ENCODE measurements at regions not wholly inside any gene's neighbourhood (a gene's known extent, or its start where the extent isn't known, plus 50 kb on each side); places are given as distances from the start of the nearest gene placed in this dataset.

DNA sequence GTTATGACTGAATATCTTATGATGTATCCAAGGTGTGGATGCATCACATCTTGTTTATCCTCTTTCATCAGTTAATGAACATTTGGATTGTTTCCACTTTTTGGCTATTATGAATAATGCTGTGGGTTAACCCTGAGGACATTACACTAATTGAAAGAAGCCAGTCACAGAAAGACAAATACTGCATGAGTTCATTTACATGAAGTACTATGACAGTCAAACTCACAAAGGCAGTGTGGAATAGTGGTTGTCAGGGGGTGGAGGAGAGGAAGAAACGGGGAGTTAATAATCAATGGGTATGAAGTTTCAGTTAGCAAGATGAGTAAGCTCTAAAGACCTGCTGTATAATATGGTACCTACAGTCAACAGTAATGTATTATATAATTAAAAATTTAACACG, 409.4 kb upstream of the CTNND2 start:
- no peak for FAIRE-seq

DNA sequence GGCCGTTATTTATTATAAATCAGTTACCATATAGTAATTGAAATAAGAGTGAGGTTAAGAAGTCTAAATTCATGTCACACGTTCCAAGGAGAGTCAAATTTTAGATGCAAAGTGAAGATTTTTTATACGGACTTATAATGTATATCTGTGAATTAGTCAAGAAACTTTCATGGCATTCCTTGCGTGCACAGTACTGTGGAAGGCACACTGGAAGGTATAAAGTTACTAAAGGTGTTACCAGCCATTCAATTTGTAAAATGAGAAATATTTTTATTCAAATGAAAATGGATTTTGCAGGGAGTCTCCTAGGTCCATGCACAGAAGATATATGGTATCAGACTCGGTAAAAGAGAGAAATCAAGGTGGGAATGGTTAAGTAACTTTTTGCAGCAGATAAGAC, 408.1 kb upstream of the CTNND2 start:
- 76 to 81% (median 76%) methylated on average over 5 of the region's 5 CpGs for WGBS, 3 donors
- no peak overlapping the region for H3K4me3 ChIP-seq (ENCODE audit: low read depth in 1 of 3, low read length in 3 of 3)
- DNase-seq (no peak), FAIRE-seq (no peak)
- H3K36me3 ChIP-seq (ENCODE audit: control insufficient read depth in 3 of 3, insufficient read depth in 2 of 3, low read depth in 1 of 3, low read length in 3 of 3), result no peaks in the 10 kb centered on the region
- H3K27ac ChIP-seq (ENCODE audit: low read depth in 1 of 3, low read length in 2 of 3), result no peak overlapping the region
- no peaks in the 10 kb centered on the region for H3K27me3 ChIP-seq (ENCODE audit: control insufficient read depth in 3 of 3, insufficient read depth in 3 of 3, low read length in 3 of 3)
- H3K9me3 ChIP-seq (ENCODE audit: control insufficient read depth in 2 of 2, insufficient read depth in 1 of 2, low read depth in 1 of 2, low read length in 1 of 2), result no peaks in the 10 kb centered on the region
- H3K4me1 ChIP-seq (ENCODE audit: control insufficient read depth in 3 of 3, insufficient read depth in 2 of 3, low read depth in 1 of 3, low read length in 2 of 3), result no peaks in the 10 kb centered on the region

More for the DNA sequence above, 409.4 kb upstream of the CTNND2 start:
- no peak for DNase-seq
- WGBS, 3 donors, result 73 to 85% (median 76%) methylated on average over 2 of the region's 2 CpGs
- Histone ChIP-seq H3K27ac (ENCODE audit: low read depth in 1 of 3, low read length in 2 of 3) (no peak overlapping the region), H3K4me3 (ENCODE audit: low read depth in 1 of 3, low read length in 3 of 3) (no peak overlapping the region), H3K36me3 (ENCODE audit: control insufficient read depth in 3 of 3, insufficient read depth in 2 of 3, low read depth in 1 of 3, low read length in 3 of 3) (no peaks in the 10 kb centered on the region), H3K27me3 (ENCODE audit: control insufficient read depth in 3 of 3, insufficient read depth in 3 of 3, low read length in 3 of 3) (no peaks in the 10 kb centered on the region), H3K9me3 (ENCODE audit: control insufficient read depth in 2 of 2, insufficient read depth in 1 of 2, low read depth in 1 of 2, low read length in 1 of 2) (no peaks in the 10 kb centered on the region), H3K4me1 (ENCODE audit: control insufficient read depth in 3 of 3, insufficient read depth in 2 of 3, low read depth in 1 of 3, low read length in 2 of 3) (no peaks in the 10 kb centered on the region)

DNA sequence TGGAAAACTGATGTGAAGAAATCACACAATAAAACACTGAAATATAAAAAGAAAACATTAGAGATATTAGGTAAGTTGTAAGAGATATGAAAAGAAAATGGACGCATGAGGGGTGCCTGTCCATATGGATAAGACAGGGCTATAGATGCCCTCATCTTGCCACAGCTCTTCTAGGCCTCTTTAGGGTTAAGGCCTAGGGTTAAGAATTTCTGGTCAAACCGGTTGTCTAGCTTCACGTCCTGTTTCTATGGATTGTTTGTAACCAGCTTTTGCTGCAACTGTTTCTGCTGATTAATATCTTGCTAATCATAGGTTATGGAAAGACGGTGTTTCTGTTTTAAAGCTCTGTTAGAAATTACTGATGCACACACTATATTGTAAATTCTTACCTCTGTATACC, 389.9 kb upstream of the CTNND2 start:
- Histone ChIP-seq H3K4me1 (ENCODE audit: control insufficient read depth in 3 of 3, insufficient read depth in 2 of 3, low read depth in 1 of 3, low read length in 2 of 3) (no peaks in the 10 kb centered on the region), H3K4me3 (ENCODE audit: low read depth in 1 of 3, low read length in 3 of 3) (no peak overlapping the region), H3K9me3 (ENCODE audit: control insufficient read depth in 2 of 2, insufficient read depth in 1 of 2, low read depth in 1 of 2, low read length in 1 of 2) (peaks cover 0 to 2% of the 10 kb centered on the region in 2 donors), H3K27ac (ENCODE audit: low read depth in 1 of 3, low read length in 2 of 3) (no peak overlapping the region), H3K27me3 (ENCODE audit: control insufficient read depth in 3 of 3, insufficient read depth in 3 of 3, low read length in 3 of 3) (no peaks in the 10 kb centered on the region), H3K36me3 (ENCODE audit: control insufficient read depth in 3 of 3, insufficient read depth in 2 of 3, low read depth in 1 of 3, low read length in 3 of 3) (no peaks in the 10 kb centered on the region)
- WGBS, 3 donors, result 67 to 89% (median 74%) methylated on average over 4 of the region's 4 CpGs
- FAIRE-seq, result no peak
- no peak for DNase-seq

DNA sequence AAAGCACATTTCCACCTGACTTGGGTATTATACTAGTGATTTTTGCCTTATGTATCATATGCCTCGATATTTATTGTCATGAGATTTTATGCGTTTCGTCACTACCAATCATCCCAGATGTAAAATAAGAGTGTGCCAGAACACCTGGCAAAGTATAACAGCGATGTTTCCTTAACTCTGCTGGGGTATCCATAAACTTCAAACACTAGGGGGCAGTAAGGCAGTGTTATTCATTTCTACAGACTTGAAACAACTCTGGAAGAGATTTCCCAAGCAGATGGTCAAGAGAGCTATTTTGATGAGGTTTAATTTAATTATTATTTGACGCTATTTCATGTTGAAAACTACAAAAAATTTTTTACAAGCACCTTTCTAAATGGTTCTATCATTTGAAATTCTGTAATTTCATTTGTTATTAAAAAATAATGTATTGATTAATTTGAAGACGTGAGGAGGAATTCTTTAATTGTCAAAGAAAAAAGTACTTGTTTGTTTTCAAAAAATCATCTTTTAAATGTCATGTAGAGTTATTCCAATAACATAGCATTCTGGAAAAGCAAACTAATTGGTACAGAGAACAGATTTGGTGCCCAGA, 388.5 kb upstream of the CTNND2 start:
- Histone ChIP-seq H3K4me1 (ENCODE audit: control insufficient read depth in 3 of 3, insufficient read depth in 2 of 3, low read depth in 1 of 3, low read length in 2 of 3) (no peaks in the 10 kb centered on the region), H3K27me3 (ENCODE audit: control insufficient read depth in 3 of 3, insufficient read depth in 3 of 3, low read length in 3 of 3) (no peaks in the 10 kb centered on the region), H3K9me3 (ENCODE audit: control insufficient read depth in 2 of 2, insufficient read depth in 1 of 2, low read depth in 1 of 2, low read length in 1 of 2) (no peaks in the 10 kb centered on the region), H3K36me3 (ENCODE audit: control insufficient read depth in 3 of 3, insufficient read depth in 2 of 3, low read depth in 1 of 3, low read length in 3 of 3) (no peaks in the 10 kb centered on the region), H3K4me3 (ENCODE audit: low read depth in 1 of 3, low read length in 3 of 3) (no peak overlapping the region), H3K27ac (ENCODE audit: low read depth in 1 of 3, low read length in 2 of 3) (no peak overlapping the region)
- 34 to 47% (median 43%) methylated on average over 6 of the region's 6 CpGs for WGBS, 3 donors
- DNase-seq, result peak; percentile 6 to 8
- FAIRE-seq, result no peak

DNA sequence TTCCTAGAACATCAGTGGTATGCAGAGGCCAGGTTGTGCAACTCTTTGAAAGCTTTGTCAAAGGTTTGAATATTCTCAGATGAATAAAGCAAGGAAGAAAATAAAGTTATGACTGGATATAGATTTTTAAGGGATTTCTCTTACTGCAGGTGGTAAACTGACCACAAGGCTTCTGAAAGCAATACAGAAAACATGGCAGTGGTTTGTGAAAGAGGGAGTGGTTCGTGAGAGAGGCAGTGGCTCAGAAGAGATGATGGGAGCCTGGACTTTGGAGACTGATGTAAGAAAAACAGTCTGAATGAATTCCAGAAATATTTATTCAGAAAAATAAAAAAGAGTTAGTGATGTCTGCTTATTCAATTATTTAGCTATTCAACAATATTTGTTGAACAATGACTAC, 380.4 kb upstream of the CTNND2 start:
- Histone ChIP-seq H3K27me3 (ENCODE audit: control insufficient read depth in 3 of 3, insufficient read depth in 3 of 3, low read length in 3 of 3) (no peaks in the 10 kb centered on the region), H3K27ac (ENCODE audit: low read depth in 1 of 3, low read length in 2 of 3) (no peak overlapping the region), H3K9me3 (ENCODE audit: control insufficient read depth in 2 of 2, insufficient read depth in 1 of 2, low read depth in 1 of 2, low read length in 1 of 2) (no peaks in the 10 kb centered on the region), H3K4me1 (ENCODE audit: control insufficient read depth in 3 of 3, insufficient read depth in 2 of 3, low read depth in 1 of 3, low read length in 2 of 3) (no peaks in the 10 kb centered on the region), H3K36me3 (ENCODE audit: control insufficient read depth in 3 of 3, insufficient read depth in 2 of 3, low read depth in 1 of 3, low read length in 3 of 3) (no peaks in the 10 kb centered on the region), H3K4me3 (ENCODE audit: low read depth in 1 of 3, low read length in 3 of 3) (no peak overlapping the region)
- no peak for DNase-seq
- no peak for FAIRE-seq
- 65 to 84% (median 73%) methylated on average over 1 of the region's 1 CpG for WGBS, 3 donors

DNA sequence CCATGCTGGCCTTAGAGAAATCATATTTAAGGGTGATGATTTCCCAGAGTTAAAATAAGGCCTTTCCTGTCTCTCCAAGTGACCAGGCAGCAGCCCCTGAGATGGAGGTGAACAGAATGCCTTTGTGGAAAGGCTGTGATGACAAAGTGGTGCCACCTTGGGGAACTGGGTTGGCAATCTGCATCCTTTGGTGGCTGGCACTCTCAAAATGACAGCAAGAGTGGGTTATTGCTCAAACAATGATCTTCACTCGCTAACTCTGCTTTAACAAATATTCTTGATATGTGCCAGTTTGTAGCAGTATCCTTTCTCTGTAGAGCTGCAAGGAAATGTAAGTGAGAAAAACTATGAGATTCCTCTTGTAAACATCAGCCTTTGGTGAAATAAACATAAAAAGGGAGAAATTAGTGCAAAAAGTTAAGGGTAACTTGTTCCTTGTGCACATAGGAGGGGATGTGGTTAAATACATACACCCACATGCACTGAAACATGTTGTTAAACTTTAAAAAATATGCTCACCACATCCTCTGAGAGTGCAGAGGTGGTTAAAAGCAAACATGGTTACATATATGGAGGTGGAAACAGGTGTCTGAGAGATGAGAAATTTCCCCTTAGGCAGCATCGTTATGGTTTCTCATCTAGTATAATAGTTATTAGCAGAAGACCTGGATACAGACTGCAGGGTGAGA, 373.4 kb upstream of the CTNND2 start:
- no peak for FAIRE-seq
- Histone ChIP-seq H3K4me3 (ENCODE audit: low read depth in 1 of 3, low read length in 3 of 3) (no peak overlapping the region), H3K27me3 (ENCODE audit: control insufficient read depth in 3 of 3, insufficient read depth in 3 of 3, low read length in 3 of 3) (no peaks in the 10 kb centered on the region), H3K36me3 (ENCODE audit: control insufficient read depth in 3 of 3, insufficient read depth in 2 of 3, low read depth in 1 of 3, low read length in 3 of 3) (no peaks in the 10 kb centered on the region), H3K27ac (ENCODE audit: low read depth in 1 of 3, low read length in 2 of 3) (no peak overlapping the region), H3K9me3 (ENCODE audit: control insufficient read depth in 2 of 2, insufficient read depth in 1 of 2, low read depth in 1 of 2, low read length in 1 of 2) (no peaks in the 10 kb centered on the region), H3K4me1 (ENCODE audit: control insufficient read depth in 3 of 3, insufficient read depth in 2 of 3, low read depth in 1 of 3, low read length in 2 of 3) (no peaks in the 10 kb centered on the region)
- 72 to 76% (median 74%) methylated on average over 2 of the region's 2 CpGs for WGBS, 3 donors
- no peak for DNase-seq

DNA sequence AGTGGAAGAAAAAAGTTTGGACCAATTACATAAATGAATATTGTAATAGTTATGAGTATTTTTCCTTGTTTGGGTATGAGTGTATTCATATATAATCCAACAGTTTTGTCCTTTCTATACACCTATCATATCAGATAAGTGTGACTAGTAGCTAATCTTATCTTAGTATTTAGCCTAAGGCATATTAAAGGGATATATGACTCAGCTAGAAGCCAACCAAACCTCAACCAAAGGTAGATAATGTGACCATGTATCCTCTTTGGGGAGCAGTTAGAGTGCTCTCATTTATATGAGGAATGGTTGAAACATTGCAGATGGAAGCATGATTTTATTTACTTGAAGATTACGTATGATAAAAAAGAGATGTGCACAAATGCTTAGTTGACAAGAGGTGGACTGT, 370.0 kb upstream of the CTNND2 start:
- H3K27ac ChIP-seq (ENCODE audit: low read depth in 1 of 3, low read length in 2 of 3), result no peak overlapping the region
- no peaks in the 10 kb centered on the region for H3K36me3 ChIP-seq (ENCODE audit: control insufficient read depth in 3 of 3, insufficient read depth in 2 of 3, low read depth in 1 of 3, low read length in 3 of 3)
- no peaks in the 10 kb centered on the region for H3K9me3 ChIP-seq (ENCODE audit: control insufficient read depth in 2 of 2, insufficient read depth in 1 of 2, low read depth in 1 of 2, low read length in 1 of 2)
- no peaks in the 10 kb centered on the region for H3K27me3 ChIP-seq (ENCODE audit: control insufficient read depth in 3 of 3, insufficient read depth in 3 of 3, low read length in 3 of 3)
- H3K4me1 ChIP-seq (ENCODE audit: control insufficient read depth in 3 of 3, insufficient read depth in 2 of 3, low read depth in 1 of 3, low read length in 2 of 3), result no peaks in the 10 kb centered on the region
- no peak overlapping the region for H3K4me3 ChIP-seq (ENCODE audit: low read depth in 1 of 3, low read length in 3 of 3)
- 82 to 93% (median 86%) methylated on average over 1 of the region's 1 CpG for WGBS, 3 donors
- DNase-seq (no peak), FAIRE-seq (no peak)

DNA sequence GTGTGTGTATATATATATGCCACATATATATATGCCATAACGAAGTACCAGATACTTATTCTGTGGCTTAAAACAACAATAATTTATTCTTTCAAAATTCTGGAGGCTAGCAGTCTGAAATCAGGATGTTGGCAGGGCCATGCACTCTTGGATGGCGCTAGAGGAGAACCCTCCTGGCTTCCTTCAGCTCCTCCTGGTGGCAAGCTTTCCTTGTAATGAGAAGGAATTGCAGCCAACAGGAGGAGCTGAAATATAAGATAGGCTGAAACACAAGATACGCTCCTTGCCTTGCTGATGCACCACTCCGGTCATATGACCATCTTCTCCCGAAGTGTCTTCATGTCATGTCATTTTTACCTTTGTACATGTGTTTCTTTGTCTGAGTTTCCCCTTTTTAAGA, 368.1 kb upstream of the CTNND2 start:
- Histone ChIP-seq H3K9me3 (ENCODE audit: control insufficient read depth in 2 of 2, insufficient read depth in 1 of 2, low read depth in 1 of 2, low read length in 1 of 2) (no peaks in the 10 kb centered on the region), H3K27ac (ENCODE audit: low read depth in 1 of 3, low read length in 2 of 3) (no peak overlapping the region), H3K4me1 (ENCODE audit: control insufficient read depth in 3 of 3, insufficient read depth in 2 of 3, low read depth in 1 of 3, low read length in 2 of 3) (no peaks in the 10 kb centered on the region), H3K36me3 (ENCODE audit: control insufficient read depth in 3 of 3, insufficient read depth in 2 of 3, low read depth in 1 of 3, low read length in 3 of 3) (no peaks in the 10 kb centered on the region), H3K4me3 (ENCODE audit: low read depth in 1 of 3, low read length in 3 of 3) (no peak overlapping the region), H3K27me3 (ENCODE audit: control insufficient read depth in 3 of 3, insufficient read depth in 3 of 3, low read length in 3 of 3) (no peaks in the 10 kb centered on the region)
- DNase-seq (no peak), FAIRE-seq (no peak)
- 47 to 63% (median 60%) methylated on average over 5 of the region's 5 CpGs for WGBS, 3 donors

DNA sequence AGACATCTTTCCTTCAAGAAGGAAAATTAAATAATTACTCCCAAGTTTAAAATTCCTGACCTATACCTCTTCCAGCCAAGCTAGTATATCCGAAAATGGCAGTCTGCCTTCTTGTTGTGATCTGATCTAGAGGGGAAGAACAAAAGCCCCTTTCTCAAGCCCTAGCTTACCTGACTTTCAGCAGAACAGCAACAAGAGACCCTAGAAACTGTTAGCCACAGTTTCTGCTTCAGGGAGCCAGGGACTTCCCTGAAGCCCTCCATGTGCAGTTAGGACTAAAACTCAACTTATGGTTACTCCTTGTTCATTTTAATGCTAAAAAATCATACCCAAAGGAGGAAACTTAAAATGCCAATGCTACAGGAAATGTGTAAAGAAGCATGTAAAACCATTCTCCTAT, 366.7 kb upstream of the CTNND2 start:
- no peaks in the 10 kb centered on the region for H3K27me3 ChIP-seq (ENCODE audit: control insufficient read depth in 3 of 3, insufficient read depth in 3 of 3, low read length in 3 of 3)
- H3K4me1 ChIP-seq (ENCODE audit: control insufficient read depth in 3 of 3, insufficient read depth in 2 of 3, low read depth in 1 of 3, low read length in 2 of 3), result no peaks in the 10 kb centered on the region
- no peak overlapping the region for H3K4me3 ChIP-seq (ENCODE audit: low read depth in 1 of 3, low read length in 3 of 3)
- FAIRE-seq, result no peak
- H3K9me3 ChIP-seq (ENCODE audit: control insufficient read depth in 2 of 2, insufficient read depth in 1 of 2, low read depth in 1 of 2, low read length in 1 of 2), result no peaks in the 10 kb centered on the region
- WGBS, 3 donors, result 53 to 75% (median 71%) methylated on average over 1 of the region's 1 CpG
- H3K36me3 ChIP-seq (ENCODE audit: control insufficient read depth in 3 of 3, insufficient read depth in 2 of 3, low read depth in 1 of 3, low read length in 3 of 3), result no peaks in the 10 kb centered on the region
- H3K27ac ChIP-seq (ENCODE audit: low read depth in 1 of 3, low read length in 2 of 3), result no peak overlapping the region
- DNase-seq, result no peak

Data from small intestine (tissue), 7 donors.